CD4-positive, alpha-beta T cell (primary cell): ENCODE measurements at regions not wholly inside any gene's neighbourhood (a gene's known extent, or its start where the extent isn't known, plus 50 kb on each side); places are given as distances from the start of the nearest gene placed in this dataset.

ENCODE experiments used
- ATAC-seq: fragments of 200-7000 bp; cut with Tn5 transposase; one replicate; pipeline ENCODE4 v1.10.0; 2022; ENCODE audit warnings: mild to moderate bottlenecking; ENCODE audit not compliant: poor library complexity
- CTCF ChIA-PET: fragments of 350-600 bp; sonication (Branson Sonifier 250); formaldehyde crosslinking; loops from one replicate; lab custom pipeline; 2021; ENCODE audit warnings: antibody characterized with exemption, inconsistent platforms; lab: Charles Lee
- POLR2A ChIA-PET: fragments of 350-600 bp; sonication (Branson Sonifier 250); formaldehyde crosslinking; loops from one replicate; lab custom pipeline; 2021; ENCODE audit warnings: antibody characterized with exemption, inconsistent platforms; lab: Charles Lee
- DNase-seq, 14 experiments: peaks; one replicate each; pipeline ENCODE4 v3.0.0-alpha.2; 2013 to 2020; ENCODE audit warnings: mixed read lengths in 2 of 14
- H3K27ac ChIP-seq, 2 donors: one replicate each; pipeline versions ENCODE4 v1.5.1 to v1.7.0; 2013; ENCODE audit warnings: low read length in 2 of 2, low read depth in 1 of 2, mild to moderate bottlenecking in 1 of 2
- H3K27me3 ChIP-seq, 2 experiments: 1 replicate in 1 of 2; 2 replicates in 1 of 2; pipeline versions ENCODE4 v1.6.1 to v1.7.0; 2013; ENCODE audit warnings: low read length in 2 of 2, control low read depth in 1 of 2, mild to moderate bottlenecking in 1 of 2, moderate library complexity in 1 of 2; ENCODE audit not compliant: insufficient read depth in 2 of 2, control insufficient read depth in 1 of 2
- H3K36me3 ChIP-seq: one replicate; pipeline ENCODE4 v1.6.1; 2013; ENCODE audit warnings: low read length, control low read depth; ENCODE audit not compliant: insufficient read depth
- H3K4me1 ChIP-seq: one replicate; pipeline ENCODE4 v1.6.1; 2013; ENCODE audit warnings: low read length, control low read depth; ENCODE audit not compliant: insufficient read depth
- H3K4me3 ChIP-seq: one replicate; pipeline ENCODE4 v1.5.1; 2013; ENCODE audit warnings: mild to moderate bottlenecking, low read length, moderate library complexity
- H3K9me3 ChIP-seq, 2 experiments: 1 replicate in 1 of 2; 2 replicates in 1 of 2; pipeline versions ENCODE4 v1.6.1 to v1.7.0; 2013; ENCODE audit warnings: low read length in 2 of 2, mild to moderate bottlenecking in 2 of 2, control low read depth in 1 of 2, moderate library complexity in 1 of 2; ENCODE audit not compliant: control insufficient read depth in 1 of 2, insufficient read depth in 1 of 2
- H3K27ac Mint-ChIP-seq: one replicate; pipeline ENCODE4 v1.8.0; 2020; ENCODE audit warnings: mixed read lengths
- H3K27me3 Mint-ChIP-seq: one replicate; pipeline ENCODE4 v1.8.0; 2021; ENCODE audit warnings: mixed read lengths
- H3K36me3 Mint-ChIP-seq: one replicate; pipeline ENCODE4 v1.8.0; 2021; ENCODE audit warnings: low read depth, mixed read lengths
- H3K4me1 Mint-ChIP-seq: one replicate; pipeline ENCODE4 v1.8.0; 2021; ENCODE audit warnings: low read depth, mixed read lengths
- H3K4me3 Mint-ChIP-seq: one replicate; pipeline ENCODE4 v1.8.0; 2020; ENCODE audit warnings: mild to moderate bottlenecking, mixed read lengths
- H3K9me3 Mint-ChIP-seq: one replicate; pipeline ENCODE4 v1.8.0; 2020; ENCODE audit warnings: mixed read lengths
- CTCF ChIP-seq: fragments of 200-600 bp; IDR thresholded peaks from one replicate; pipeline ENCODE4 v1.8.0; 2022; ENCODE audit warnings: antibody characterized with exemption, mild to moderate bottlenecking
- intact Hi-C, 2 experiments: fragments of 100-400 bp; cut with DNase I in 1 of 2; cut with micrococcal nuclease in 1 of 2; formaldehyde crosslinking; loops; one replicate each; pipeline versions ENCODE4 v1.15.1 to v1.9.0; 2023 to 2025; cut with DNase I, micrococcal nuclease

GRCh38 chr18:8507361-8507760 is 101.9 kb upstream of the RAB12 start:
- TF ChIP-seq CTCF, result no peak
- POLR2A ChIA-PET, result no interaction called here
- H3K27me3 Mint-ChIP-seq, result peaks cover 23% of the 10 kb centered on the region
- Histone ChIP-seq H3K4me1 (no peaks in the 10 kb centered on the region), H3K9me3 (no peaks in the 10 kb centered on the region), H3K27me3 (peaks cover 0 to 6% of the 10 kb centered on the region in 2 experiments), H3K27ac (no peak overlapping the region), H3K36me3 (no peaks in the 10 kb centered on the region), H3K4me3 (no peak overlapping the region)
- no peaks in the 10 kb centered on the region for H3K36me3 Mint-ChIP-seq
- CTCF ChIA-PET, result no interaction called here
- no peak overlapping the region for H3K27ac Mint-ChIP-seq
- DNase-seq (no peak), ATAC-seq (no peak)
- H3K9me3 Mint-ChIP-seq, result no peaks in the 10 kb centered on the region
- H3K4me3 Mint-ChIP-seq, result no peak overlapping the region
- intact Hi-C loops, result no loop called here
- H3K4me1 Mint-ChIP-seq, result no peaks in the 10 kb centered on the region

- DNase-seq, result no peak
- POLR2A ChIA-PET, result no interaction called here
- H3K27me3 ChIP-seq, result peaks cover 0 to 6% of the 10 kb centered on the region in 2 experiments
- Mint-ChIP-seq H3K9me3 (no peaks in the 10 kb centered on the region), H3K4me1 (no peaks in the 10 kb centered on the region), H3K4me3 (no peak overlapping the region), H3K27ac (no peak overlapping the region), H3K36me3 (no peaks in the 10 kb centered on the region), H3K27me3 (peaks cover 20% of the 10 kb centered on the region)
- no peak for ATAC-seq
- no peak for TF ChIP-seq CTCF
- H3K36me3 ChIP-seq, result no peaks in the 10 kb centered on the region
- intact Hi-C loops, result no loop called here
- H3K27ac ChIP-seq, result no peak overlapping the region
- no peaks in the 10 kb centered on the region for H3K4me1 ChIP-seq
- no peaks in the 10 kb centered on the region for H3K9me3 ChIP-seq
- CTCF ChIA-PET, result no interaction called here
- H3K4me3 ChIP-seq, result no peak overlapping the region
Measured at GRCh38 chr18:8507915-8508705, 101.1 kb upstream of the RAB12 start.

GRCh38 chr18:8513249-8513648 is 96.0 kb upstream of the RAB12 start:
- Histone ChIP-seq H3K27ac (no peak overlapping the region), H3K4me1 (no peaks in the 10 kb centered on the region), H3K36me3 (no peaks in the 10 kb centered on the region), H3K27me3 (no peaks in the 10 kb centered on the region), H3K4me3 (no peak overlapping the region), H3K9me3 (peaks cover 0 to 3% of the 10 kb centered on the region in 2 experiments)
- ATAC-seq (no peak), DNase-seq (no peak)
- Mint-ChIP-seq H3K36me3 (no peaks in the 10 kb centered on the region), H3K4me3 (no peak overlapping the region), H3K4me1 (no peaks in the 10 kb centered on the region), H3K9me3 (no peaks in the 10 kb centered on the region), H3K27ac (no peak overlapping the region), H3K27me3 (peaks cover 12% of the 10 kb centered on the region)
- no peak for TF ChIP-seq CTCF
- CTCF ChIA-PET, result no interaction called here
- POLR2A ChIA-PET, result no interaction called here
- intact Hi-C loops, result no loop called here
